H9 (cell line): ENCODE measurements at regions not wholly inside any gene's neighbourhood (a gene's known extent, or its start where the extent isn't known, plus 50 kb on each side); places are given as distances from the start of the nearest gene placed in this dataset.

Source experiments
- DNase-seq: peaks from one replicate; pipeline ENCODE4 v3.0.0-alpha.2; 2017
- H2AFZ ChIP-seq: one replicate; pipeline ENCODE4 v1.6.1; 2013; ENCODE audit warnings: mild to moderate bottlenecking, low read length, control low read depth, moderate library complexity
- H2AK5ac ChIP-seq: 2 replicates; pipeline ENCODE4 v1.6.1; 2013; ENCODE audit warnings: low read length, control low read depth, mixed read lengths; ENCODE audit not compliant: insufficient read length
- H2BK120ac ChIP-seq: one replicate; pipeline ENCODE4 v1.6.1; 2013; ENCODE audit warnings: low read depth, mild to moderate bottlenecking, low read length, control low read depth, inconsistent platforms; ENCODE audit not compliant: poor library complexity, severe bottlenecking
- H2BK12ac ChIP-seq: 2 replicates; pipeline ENCODE4 v1.6.1; 2013; ENCODE audit warnings: low read length, control low read depth, mixed read lengths, low read depth; ENCODE audit not compliant: insufficient read length
- H2BK15ac ChIP-seq: 2 replicates; pipeline ENCODE4 v1.6.1; 2013; ENCODE audit warnings: low read depth, low read length, control low read depth
- H2BK20ac ChIP-seq: one replicate; pipeline ENCODE4 v1.6.1; 2013; ENCODE audit warnings: low read depth, mild to moderate bottlenecking, low read length, control low read depth, inconsistent platforms; ENCODE audit not compliant: poor library complexity, severe bottlenecking
- H2BK5ac ChIP-seq: 2 replicates; pipeline ENCODE4 v1.6.1; 2013; ENCODE audit warnings: low read length, control low read depth, mixed read lengths; ENCODE audit not compliant: insufficient read length
- H3K14ac ChIP-seq: 2 replicates; pipeline ENCODE4 v1.6.1; 2013; ENCODE audit warnings: low read length, control low read depth; ENCODE audit not compliant: insufficient read depth
- H3K18ac ChIP-seq: 2 replicates; pipeline ENCODE4 v1.6.1; 2013; ENCODE audit warnings: low read depth, mild to moderate bottlenecking, mixed read lengths, low read length, control low read depth; ENCODE audit not compliant: insufficient read length
- H3K23ac ChIP-seq: 2 replicates; pipeline ENCODE4 v1.6.1; 2013; ENCODE audit warnings: low read length, control low read depth, mixed read lengths, low read depth; ENCODE audit not compliant: insufficient read length
- H3K23me2 ChIP-seq: 2 replicates; pipeline ENCODE4 v1.6.1; 2013; ENCODE audit warnings: low read depth, mild to moderate bottlenecking, mixed read lengths, low read length, control low read depth; ENCODE audit not compliant: insufficient read length, poor library complexity, severe bottlenecking
- H3K27ac ChIP-seq: 2 replicates; pipeline ENCODE4 v1.5.1; 2013; ENCODE audit warnings: low read length, control low read depth, mixed read lengths, low read depth; ENCODE audit not compliant: insufficient read length
- H3K27me3 ChIP-seq: 2 replicates; pipeline ENCODE4 v1.6.1; 2013; ENCODE audit warnings: low read length, control low read depth, inconsistent platforms; ENCODE audit not compliant: insufficient read depth
- H3K4ac ChIP-seq: 2 replicates; pipeline ENCODE4 v1.6.1; 2013; ENCODE audit warnings: low read depth, mild to moderate bottlenecking, control low read depth, inconsistent platforms, low read length, moderate library complexity
- H3K4me1 ChIP-seq: 2 replicates; pipeline ENCODE4 v1.6.1; 2013; ENCODE audit warnings: low read length, control low read depth, inconsistent platforms; ENCODE audit not compliant: insufficient read depth
- H3K4me2 ChIP-seq: 2 replicates; pipeline ENCODE4 v1.6.1; 2013; ENCODE audit warnings: low read length, control low read depth, mixed read lengths; ENCODE audit not compliant: insufficient read length, insufficient read depth
- H3K56ac ChIP-seq: 2 replicates; pipeline ENCODE4 v1.6.1; 2013; ENCODE audit warnings: low read depth, mild to moderate bottlenecking, mixed read lengths, low read length, control low read depth; ENCODE audit not compliant: insufficient read length
- H3K79me1 ChIP-seq: 2 replicates; pipeline ENCODE4 v1.6.1; 2013; ENCODE audit warnings: low read depth, mild to moderate bottlenecking, moderate library complexity, low read length, control low read depth, inconsistent platforms; ENCODE audit not compliant: insufficient read depth, poor library complexity, severe bottlenecking
- H3K79me2 ChIP-seq: 2 replicates; pipeline ENCODE4 v1.6.1; 2013; ENCODE audit warnings: low read length, control low read depth, inconsistent platforms; ENCODE audit not compliant: insufficient read depth
- H3K9ac ChIP-seq: 2 replicates; pipeline ENCODE4 v1.6.1; 2013; ENCODE audit warnings: low read length, control low read depth, mixed read lengths; ENCODE audit not compliant: insufficient read length; ENCODE audit errors: extremely low read depth
- H3K9me3 ChIP-seq: one replicate; pipeline ENCODE4 v1.6.1; 2013; ENCODE audit warnings: low read depth, low read length, inconsistent platforms; ENCODE audit not compliant: control insufficient read depth
- H3T11ph ChIP-seq: one replicate; pipeline ENCODE4 v1.6.1; 2013; ENCODE audit warnings: mild to moderate bottlenecking, low read length, control low read depth, inconsistent platforms
- H4K20me1 ChIP-seq: one replicate; pipeline ENCODE4 v1.6.1; 2013; ENCODE audit not compliant: control insufficient read depth, insufficient read length, insufficient read depth
- H4K5ac ChIP-seq: 2 replicates; pipeline ENCODE4 v1.6.1; 2013; ENCODE audit warnings: low read depth, mild to moderate bottlenecking, mixed read lengths, low read length, control low read depth; ENCODE audit not compliant: insufficient read length
- H4K8ac ChIP-seq: replicated peaks from 2 replicates; pipeline ENCODE4 v1.6.1; 2013; ENCODE audit warnings: low read length, control low read depth, mixed read lengths, low read depth; ENCODE audit not compliant: insufficient read length
- H4K91ac ChIP-seq: 2 replicates; pipeline ENCODE4 v1.6.1; 2013; ENCODE audit warnings: low read depth, mild to moderate bottlenecking, moderate library complexity, mixed read lengths, low read length, control low read depth; ENCODE audit not compliant: insufficient read length
- H3K27ac Mint-ChIP-seq, 3 experiments: 2 replicates in 2 of 3; 3 replicates in 1 of 3; pipeline ENCODE4 v1.8.0; 2020 to 2021; ENCODE audit warnings: mixed read lengths in 3 of 3, mild to moderate bottlenecking in 1 of 3, moderate library complexity in 1 of 3
- H3K27me3 Mint-ChIP-seq: 2 replicates; pipeline ENCODE4 v1.8.0; 2021; ENCODE audit warnings: low read depth, mild to moderate bottlenecking, moderate library complexity, mixed read lengths
- H3K36me3 Mint-ChIP-seq, 3 experiments: 2 replicates in 2 of 3; 3 replicates in 1 of 3; pipeline ENCODE4 v1.8.0; 2020 to 2021; ENCODE audit warnings: low read depth in 3 of 3, mixed read lengths in 3 of 3; ENCODE audit not compliant: insufficient read depth in 1 of 3
- H3K4me1 Mint-ChIP-seq, 2 experiments: 2 replicates each; pipeline ENCODE4 v1.8.0; 2020; ENCODE audit warnings: mixed read lengths in 2 of 2
- H3K4me3 Mint-ChIP-seq, 2 experiments: 2 replicates in 1 of 2; 3 replicates in 1 of 2; pipeline ENCODE4 v1.8.0; 2020 to 2021; ENCODE audit warnings: mild to moderate bottlenecking in 2 of 2, mixed read lengths in 2 of 2, moderate library complexity in 1 of 2
- H3K9me3 Mint-ChIP-seq, 2 experiments: 2 replicates in 1 of 2; 3 replicates in 1 of 2; pipeline ENCODE4 v1.8.0; 2020; ENCODE audit warnings: mild to moderate bottlenecking in 2 of 2, mixed read lengths in 2 of 2, moderate library complexity in 1 of 2
- CTCF ChIP-seq: fragments of 200-600 bp; sonication (generic); conservative IDR thresholded peaks from 3 replicates; pipeline ENCODE4 v1.8.0; 2021; ENCODE audit warnings: antibody characterized with exemption, mild to moderate bottlenecking
- WGBS: extraction: QIAGEN DNeasy Blood & Tissue Kit; methylation state at CpG from one replicate; pipeline ENCODE4 v1.1.7; 2013; ENCODE audit warnings: missing lambda C conversion rate, low lambda C conversion rate, mixed read lengths; ENCODE audit not compliant: insufficient read length; ENCODE audit errors: extremely low coverage; 5-methylcytosine and 5-hydroxymethylcytosine counted together

GRCh38 chr14:98154254-98154653, 1117.7 kb downstream of the BCL11B start:
- H3K56ac ChIP-seq: no peak overlapping the region
- H4K5ac ChIP-seq: no peak overlapping the region
- DNase-seq: no peak
- H2BK120ac ChIP-seq: no peak overlapping the region
- no peak overlapping the region for H3K14ac ChIP-seq
- WGBS: no CpG with 5 or more reads among the region's 4 CpGs
- Mint-ChIP-seq H3K27me3 (no peaks in the 10 kb centered on the region), H3K9me3 (no peaks in the 10 kb centered on the region), H3K4me1 (peaks cover 2 to 11% of the 10 kb centered on the region in 2 experiments; a peak in 2 of 4 replicates), H3K4me3 (no peak overlapping the region), H3K27ac (no peak overlapping the region), H3K36me3 (no peaks in the 10 kb centered on the region)
- H4K20me1 ChIP-seq: no peaks in the 10 kb centered on the region
- H2BK20ac ChIP-seq: no peak overlapping the region
- H2AFZ ChIP-seq: no peak overlapping the region
- H3K4me2 ChIP-seq: no peak overlapping the region
- H3T11ph ChIP-seq: no peak overlapping the region
- H3K4me1 ChIP-seq: no peaks in the 10 kb centered on the region
- H3K79me1 ChIP-seq: no peaks in the 10 kb centered on the region
- no peak overlapping the region for H4K8ac ChIP-seq
- no peaks in the 10 kb centered on the region for H3K79me2 ChIP-seq
- H3K23ac ChIP-seq: no peak overlapping the region
- H3K27me3 ChIP-seq: no peaks in the 10 kb centered on the region
- no peaks in the 10 kb centered on the region for H3K9me3 ChIP-seq
- no peak overlapping the region for H2BK12ac ChIP-seq
- H3K9ac ChIP-seq: no peak overlapping the region
- H2BK5ac ChIP-seq: no peak overlapping the region
- no peak overlapping the region for H3K27ac ChIP-seq
- H3K23me2 ChIP-seq: no peaks in the 10 kb centered on the region
- H2AK5ac ChIP-seq: no peak overlapping the region
- no peak overlapping the region for H3K18ac ChIP-seq
- no peak overlapping the region for H2BK15ac ChIP-seq
- no peak for TF ChIP-seq CTCF
- no peak overlapping the region for H3K4ac ChIP-seq
- H4K91ac ChIP-seq: no peak overlapping the region
